Progenitor cell of endocrine pancreas (in vitro differentiated cells): ENCODE measurements at regions not wholly inside any gene's neighbourhood (a gene's known extent, or its start where the extent isn't known, plus 50 kb on each side); places are given as distances from the start of the nearest gene placed in this dataset.
"Not testable (repeated sequence)": the region's sequence is repeated elsewhere in the genome, so short reads cannot be mapped to it uniquely, and the experiment has no call there.

Source experiments
- DNase-seq: peaks from one replicate; pipeline ENCODE4 v3.0.0; 2021; ENCODE audit warnings: low spot score; ENCODE audit not compliant: unreplicated experiment
- H3K27ac Mint-ChIP-seq: 2 replicates; pipeline ENCODE4 v1.8.0; 2021; ENCODE audit warnings: mild to moderate bottlenecking, moderate library complexity, mixed read lengths
- H3K27me3 Mint-ChIP-seq: 2 replicates; pipeline ENCODE4 v1.8.0; 2021; ENCODE audit warnings: mixed read lengths
- H3K36me3 Mint-ChIP-seq: 2 replicates; pipeline ENCODE4 v1.8.0; 2022; ENCODE audit warnings: mixed read lengths; ENCODE audit not compliant: insufficient read depth
- H3K4me1 Mint-ChIP-seq: 2 replicates; pipeline ENCODE4 v1.8.0; 2021; ENCODE audit warnings: low read depth, mixed read lengths
- H3K4me3 Mint-ChIP-seq: 2 replicates; pipeline ENCODE4 v1.8.0; 2021; ENCODE audit warnings: low read depth, mild to moderate bottlenecking, moderate library complexity, mixed read lengths
- H3K9me3 Mint-ChIP-seq: 2 replicates; pipeline ENCODE4 v1.8.0; 2021; ENCODE audit warnings: low read depth, mixed read lengths
- TF ChIP-seq, protein P1 (sequence below): fragments of 200-600 bp; sonication (generic); IDR thresholded peaks from one replicate; pipeline ENCODE4 v1.5.0; 2021; ENCODE audit warnings: antibody characterized with exemption, mild to moderate bottlenecking; ENCODE audit not compliant: unreplicated experiment

- Mint-ChIP-seq H3K4me1 (no peaks in the 10 kb centered on the region), H3K9me3 (no peaks in the 10 kb centered on the region), H3K4me3 (no peak overlapping the region), H3K27me3 (peaks cover 24% of the 10 kb centered on the region), H3K27ac (no peak overlapping the region), H3K36me3 (no peaks in the 10 kb centered on the region)
- no peak for DNase-seq
- TF ChIP-seq, protein P1, sequence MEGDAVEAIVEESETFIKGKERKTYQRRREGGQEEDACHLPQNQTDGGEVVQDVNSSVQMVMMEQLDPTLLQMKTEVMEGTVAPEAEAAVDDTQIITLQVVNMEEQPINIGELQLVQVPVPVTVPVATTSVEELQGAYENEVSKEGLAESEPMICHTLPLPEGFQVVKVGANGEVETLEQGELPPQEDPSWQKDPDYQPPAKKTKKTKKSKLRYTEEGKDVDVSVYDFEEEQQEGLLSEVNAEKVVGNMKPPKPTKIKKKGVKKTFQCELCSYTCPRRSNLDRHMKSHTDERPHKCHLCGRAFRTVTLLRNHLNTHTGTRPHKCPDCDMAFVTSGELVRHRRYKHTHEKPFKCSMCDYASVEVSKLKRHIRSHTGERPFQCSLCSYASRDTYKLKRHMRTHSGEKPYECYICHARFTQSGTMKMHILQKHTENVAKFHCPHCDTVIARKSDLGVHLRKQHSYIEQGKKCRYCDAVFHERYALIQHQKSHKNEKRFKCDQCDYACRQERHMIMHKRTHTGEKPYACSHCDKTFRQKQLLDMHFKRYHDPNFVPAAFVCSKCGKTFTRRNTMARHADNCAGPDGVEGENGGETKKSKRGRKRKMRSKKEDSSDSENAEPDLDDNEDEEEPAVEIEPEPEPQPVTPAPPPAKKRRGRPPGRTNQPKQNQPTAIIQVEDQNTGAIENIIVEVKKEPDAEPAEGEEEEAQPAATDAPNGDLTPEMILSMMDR, result no peak
Measured at GRCh38 chr2:20949256-20949655, 94.6 kb downstream of the APOB start.

- no peak overlapping the region for H3K4me3 Mint-ChIP-seq
- no peaks in the 10 kb centered on the region for H3K36me3 Mint-ChIP-seq
- H3K9me3 Mint-ChIP-seq, result no peaks in the 10 kb centered on the region
- no peaks in the 10 kb centered on the region for H3K4me1 Mint-ChIP-seq
- H3K27me3 Mint-ChIP-seq, result peaks cover 27% of the 10 kb centered on the region
- H3K27ac Mint-ChIP-seq, result no peak overlapping the region
- DNase-seq, result no peak
- TF ChIP-seq, protein P1, result no peak
Measured at GRCh38 chr2:20946468-20946867, 97.4 kb downstream of the APOB start.

- DNase-seq, H3K9me3 Mint-ChIP-seq, H3K27ac Mint-ChIP-seq, H3K4me1 Mint-ChIP-seq, H3K36me3 Mint-ChIP-seq, H3K4me3 Mint-ChIP-seq: not testable (repeated sequence)
- peaks cover 37% of the 10 kb centered on the region for H3K27me3 Mint-ChIP-seq
Measured at GRCh38 chr2:20943721-20944120, 100.2 kb downstream of the APOB start.

GRCh38 chr2:20942646-20943125, 101.2 kb downstream of the APOB start:
- Mint-ChIP-seq H3K4me1 (no peaks in the 10 kb centered on the region), H3K4me3 (no peak overlapping the region), H3K27me3 (peaks cover 37% of the 10 kb centered on the region), H3K27ac (no peak overlapping the region), H3K9me3 (no peaks in the 10 kb centered on the region), H3K36me3 (no peaks in the 10 kb centered on the region)
- DNase-seq, result no peak
- TF ChIP-seq, protein P1, result no peak

DNA sequence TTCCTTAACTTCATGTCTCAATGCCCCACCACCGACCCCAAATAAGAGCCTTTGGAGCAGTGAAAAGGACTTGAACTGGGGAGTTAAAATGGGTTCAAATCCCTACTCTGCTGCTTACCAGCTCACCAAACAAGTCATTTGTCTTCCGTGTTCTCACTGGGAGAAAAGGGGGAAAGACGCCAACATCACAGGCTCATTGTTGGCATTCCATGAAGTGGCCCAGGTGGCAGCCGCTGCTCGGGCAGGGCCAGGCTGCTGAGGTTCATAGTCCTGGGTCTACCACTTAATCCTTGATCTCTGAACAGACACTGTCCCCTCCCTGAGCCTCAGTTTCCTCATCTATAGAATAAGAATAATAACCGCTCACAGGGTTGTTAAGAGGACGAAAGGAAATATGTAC, 103.0 kb downstream of the APOB start:
- no peak overlapping the region for H3K4me3 Mint-ChIP-seq
- no peaks in the 10 kb centered on the region for H3K9me3 Mint-ChIP-seq
- no peak overlapping the region for H3K27ac Mint-ChIP-seq
- DNase-seq, result no peak
- no peaks in the 10 kb centered on the region for H3K4me1 Mint-ChIP-seq
- peaks cover 46% of the 10 kb centered on the region for H3K27me3 Mint-ChIP-seq
- TF ChIP-seq, protein P1, result no peak
- no peaks in the 10 kb centered on the region for H3K36me3 Mint-ChIP-seq

DNA sequence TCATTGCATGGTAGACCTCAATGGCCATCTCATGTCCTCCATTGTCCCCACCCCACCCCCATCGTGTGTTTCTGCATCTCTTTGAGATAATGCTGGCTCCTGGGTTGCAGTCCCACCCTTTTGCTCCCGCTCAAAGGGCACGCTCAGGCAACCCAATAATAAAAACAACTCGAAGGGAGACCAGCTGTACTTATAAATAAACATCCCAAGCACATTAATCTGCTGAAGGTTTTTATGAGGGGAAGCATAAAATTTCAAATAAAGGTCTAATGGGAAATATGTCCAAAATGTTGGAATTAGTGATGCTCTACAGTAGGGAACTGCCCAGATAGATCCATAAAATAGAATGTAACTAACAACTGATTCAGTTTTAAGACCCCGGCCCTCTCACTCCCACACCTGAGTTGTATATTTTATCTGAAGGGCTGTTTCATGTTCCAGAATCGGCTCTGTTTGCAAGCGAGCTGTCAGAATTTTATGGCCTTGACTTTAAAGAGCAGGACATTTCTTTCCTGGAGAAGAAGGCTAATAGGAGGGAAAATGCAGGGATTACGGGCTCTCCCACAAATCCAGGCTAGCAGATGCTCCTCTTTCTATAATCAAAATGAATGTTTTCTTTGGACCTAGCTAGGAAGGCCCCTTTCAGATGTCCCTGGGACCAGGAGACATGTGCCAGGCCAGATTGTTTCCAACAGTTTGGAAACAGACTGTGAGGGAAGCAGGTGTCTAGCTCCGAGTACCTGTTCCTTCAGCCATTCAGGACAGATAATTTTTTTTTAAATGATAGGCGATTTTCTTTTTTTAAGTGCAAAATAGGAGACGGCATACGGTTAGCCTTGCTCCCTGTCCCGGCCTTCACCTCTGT, 103.7 kb downstream of the APOB start:
- DNase-seq, result no peak
- no peaks in the 10 kb centered on the region for H3K36me3 Mint-ChIP-seq
- no peaks in the 10 kb centered on the region for H3K9me3 Mint-ChIP-seq
- peaks cover 5% of the 10 kb centered on the region for H3K4me1 Mint-ChIP-seq
- no peak overlapping the region for H3K4me3 Mint-ChIP-seq
- H3K27me3 Mint-ChIP-seq, result peaks cover 43% of the 10 kb centered on the region
- TF ChIP-seq, protein P1, result no peak
- H3K27ac Mint-ChIP-seq, result no peak overlapping the region
